H9 (cell line): ENCODE measurements at regions not wholly inside any gene's neighbourhood (a gene's known extent, or its start where the extent isn't known, plus 50 kb on each side); places are given as distances from the start of the nearest gene placed in this dataset.

ENCODE experiments used
- DNase-seq: peaks from one replicate; pipeline ENCODE4 v3.0.0-alpha.2; 2017
- H2AFZ ChIP-seq: one replicate; pipeline ENCODE4 v1.6.1; 2013; ENCODE audit warnings: mild to moderate bottlenecking, low read length, control low read depth, moderate library complexity
- H2AK5ac ChIP-seq: 2 replicates; pipeline ENCODE4 v1.6.1; 2013; ENCODE audit warnings: low read length, control low read depth, mixed read lengths; ENCODE audit not compliant: insufficient read length
- H2BK120ac ChIP-seq: one replicate; pipeline ENCODE4 v1.6.1; 2013; ENCODE audit warnings: low read depth, mild to moderate bottlenecking, low read length, control low read depth, inconsistent platforms; ENCODE audit not compliant: poor library complexity, severe bottlenecking
- H2BK12ac ChIP-seq: 2 replicates; pipeline ENCODE4 v1.6.1; 2013; ENCODE audit warnings: low read length, control low read depth, mixed read lengths, low read depth; ENCODE audit not compliant: insufficient read length
- H2BK15ac ChIP-seq: 2 replicates; pipeline ENCODE4 v1.6.1; 2013; ENCODE audit warnings: low read depth, low read length, control low read depth
- H2BK20ac ChIP-seq: one replicate; pipeline ENCODE4 v1.6.1; 2013; ENCODE audit warnings: low read depth, mild to moderate bottlenecking, low read length, control low read depth, inconsistent platforms; ENCODE audit not compliant: poor library complexity, severe bottlenecking
- H2BK5ac ChIP-seq: 2 replicates; pipeline ENCODE4 v1.6.1; 2013; ENCODE audit warnings: low read length, control low read depth, mixed read lengths; ENCODE audit not compliant: insufficient read length
- H3K14ac ChIP-seq: 2 replicates; pipeline ENCODE4 v1.6.1; 2013; ENCODE audit warnings: low read length, control low read depth; ENCODE audit not compliant: insufficient read depth
- H3K18ac ChIP-seq: 2 replicates; pipeline ENCODE4 v1.6.1; 2013; ENCODE audit warnings: low read depth, mild to moderate bottlenecking, mixed read lengths, low read length, control low read depth; ENCODE audit not compliant: insufficient read length
- H3K23ac ChIP-seq: 2 replicates; pipeline ENCODE4 v1.6.1; 2013; ENCODE audit warnings: low read length, control low read depth, mixed read lengths, low read depth; ENCODE audit not compliant: insufficient read length
- H3K23me2 ChIP-seq: 2 replicates; pipeline ENCODE4 v1.6.1; 2013; ENCODE audit warnings: low read depth, mild to moderate bottlenecking, mixed read lengths, low read length, control low read depth; ENCODE audit not compliant: insufficient read length, poor library complexity, severe bottlenecking
- H3K27ac ChIP-seq: 2 replicates; pipeline ENCODE4 v1.5.1; 2013; ENCODE audit warnings: low read length, control low read depth, mixed read lengths, low read depth; ENCODE audit not compliant: insufficient read length
- H3K27me3 ChIP-seq: 2 replicates; pipeline ENCODE4 v1.6.1; 2013; ENCODE audit warnings: low read length, control low read depth, inconsistent platforms; ENCODE audit not compliant: insufficient read depth
- H3K4ac ChIP-seq: 2 replicates; pipeline ENCODE4 v1.6.1; 2013; ENCODE audit warnings: low read depth, mild to moderate bottlenecking, control low read depth, inconsistent platforms, low read length, moderate library complexity
- H3K4me1 ChIP-seq: 2 replicates; pipeline ENCODE4 v1.6.1; 2013; ENCODE audit warnings: low read length, control low read depth, inconsistent platforms; ENCODE audit not compliant: insufficient read depth
- H3K4me2 ChIP-seq: 2 replicates; pipeline ENCODE4 v1.6.1; 2013; ENCODE audit warnings: low read length, control low read depth, mixed read lengths; ENCODE audit not compliant: insufficient read length, insufficient read depth
- H3K56ac ChIP-seq: 2 replicates; pipeline ENCODE4 v1.6.1; 2013; ENCODE audit warnings: low read depth, mild to moderate bottlenecking, mixed read lengths, low read length, control low read depth; ENCODE audit not compliant: insufficient read length
- H3K79me1 ChIP-seq: 2 replicates; pipeline ENCODE4 v1.6.1; 2013; ENCODE audit warnings: low read depth, mild to moderate bottlenecking, moderate library complexity, low read length, control low read depth, inconsistent platforms; ENCODE audit not compliant: insufficient read depth, poor library complexity, severe bottlenecking
- H3K79me2 ChIP-seq: 2 replicates; pipeline ENCODE4 v1.6.1; 2013; ENCODE audit warnings: low read length, control low read depth, inconsistent platforms; ENCODE audit not compliant: insufficient read depth
- H3K9ac ChIP-seq: 2 replicates; pipeline ENCODE4 v1.6.1; 2013; ENCODE audit warnings: low read length, control low read depth, mixed read lengths; ENCODE audit not compliant: insufficient read length; ENCODE audit errors: extremely low read depth
- H3K9me3 ChIP-seq: one replicate; pipeline ENCODE4 v1.6.1; 2013; ENCODE audit warnings: low read depth, low read length, inconsistent platforms; ENCODE audit not compliant: control insufficient read depth
- H3T11ph ChIP-seq: one replicate; pipeline ENCODE4 v1.6.1; 2013; ENCODE audit warnings: mild to moderate bottlenecking, low read length, control low read depth, inconsistent platforms
- H4K20me1 ChIP-seq: one replicate; pipeline ENCODE4 v1.6.1; 2013; ENCODE audit not compliant: control insufficient read depth, insufficient read length, insufficient read depth
- H4K5ac ChIP-seq: 2 replicates; pipeline ENCODE4 v1.6.1; 2013; ENCODE audit warnings: low read depth, mild to moderate bottlenecking, mixed read lengths, low read length, control low read depth; ENCODE audit not compliant: insufficient read length
- H4K8ac ChIP-seq: replicated peaks from 2 replicates; pipeline ENCODE4 v1.6.1; 2013; ENCODE audit warnings: low read length, control low read depth, mixed read lengths, low read depth; ENCODE audit not compliant: insufficient read length
- H4K91ac ChIP-seq: 2 replicates; pipeline ENCODE4 v1.6.1; 2013; ENCODE audit warnings: low read depth, mild to moderate bottlenecking, moderate library complexity, mixed read lengths, low read length, control low read depth; ENCODE audit not compliant: insufficient read length
- H3K27ac Mint-ChIP-seq, 3 experiments: 2 replicates in 2 of 3; 3 replicates in 1 of 3; pipeline ENCODE4 v1.8.0; 2020 to 2021; ENCODE audit warnings: mixed read lengths in 3 of 3, mild to moderate bottlenecking in 1 of 3, moderate library complexity in 1 of 3
- H3K27me3 Mint-ChIP-seq: 2 replicates; pipeline ENCODE4 v1.8.0; 2021; ENCODE audit warnings: low read depth, mild to moderate bottlenecking, moderate library complexity, mixed read lengths
- H3K36me3 Mint-ChIP-seq, 3 experiments: 2 replicates in 2 of 3; 3 replicates in 1 of 3; pipeline ENCODE4 v1.8.0; 2020 to 2021; ENCODE audit warnings: low read depth in 3 of 3, mixed read lengths in 3 of 3; ENCODE audit not compliant: insufficient read depth in 1 of 3
- H3K4me1 Mint-ChIP-seq, 2 experiments: 2 replicates each; pipeline ENCODE4 v1.8.0; 2020; ENCODE audit warnings: mixed read lengths in 2 of 2
- H3K4me3 Mint-ChIP-seq, 2 experiments: 2 replicates in 1 of 2; 3 replicates in 1 of 2; pipeline ENCODE4 v1.8.0; 2020 to 2021; ENCODE audit warnings: mild to moderate bottlenecking in 2 of 2, mixed read lengths in 2 of 2, moderate library complexity in 1 of 2
- H3K9me3 Mint-ChIP-seq, 2 experiments: 2 replicates in 1 of 2; 3 replicates in 1 of 2; pipeline ENCODE4 v1.8.0; 2020; ENCODE audit warnings: mild to moderate bottlenecking in 2 of 2, mixed read lengths in 2 of 2, moderate library complexity in 1 of 2
- WGBS: extraction: QIAGEN DNeasy Blood & Tissue Kit; methylation state at CpG from one replicate; pipeline ENCODE4 v1.1.7; 2013; ENCODE audit warnings: missing lambda C conversion rate, low lambda C conversion rate, mixed read lengths; ENCODE audit not compliant: insufficient read length; ENCODE audit errors: extremely low coverage; 5-methylcytosine and 5-hydroxymethylcytosine counted together
- TF ChIP-seq, protein P1 (sequence below): fragments of 200-600 bp; sonication (generic); conservative IDR thresholded peaks from 3 replicates; pipeline ENCODE4 v1.8.0; 2021; ENCODE audit warnings: antibody characterized with exemption, mild to moderate bottlenecking

DNA sequence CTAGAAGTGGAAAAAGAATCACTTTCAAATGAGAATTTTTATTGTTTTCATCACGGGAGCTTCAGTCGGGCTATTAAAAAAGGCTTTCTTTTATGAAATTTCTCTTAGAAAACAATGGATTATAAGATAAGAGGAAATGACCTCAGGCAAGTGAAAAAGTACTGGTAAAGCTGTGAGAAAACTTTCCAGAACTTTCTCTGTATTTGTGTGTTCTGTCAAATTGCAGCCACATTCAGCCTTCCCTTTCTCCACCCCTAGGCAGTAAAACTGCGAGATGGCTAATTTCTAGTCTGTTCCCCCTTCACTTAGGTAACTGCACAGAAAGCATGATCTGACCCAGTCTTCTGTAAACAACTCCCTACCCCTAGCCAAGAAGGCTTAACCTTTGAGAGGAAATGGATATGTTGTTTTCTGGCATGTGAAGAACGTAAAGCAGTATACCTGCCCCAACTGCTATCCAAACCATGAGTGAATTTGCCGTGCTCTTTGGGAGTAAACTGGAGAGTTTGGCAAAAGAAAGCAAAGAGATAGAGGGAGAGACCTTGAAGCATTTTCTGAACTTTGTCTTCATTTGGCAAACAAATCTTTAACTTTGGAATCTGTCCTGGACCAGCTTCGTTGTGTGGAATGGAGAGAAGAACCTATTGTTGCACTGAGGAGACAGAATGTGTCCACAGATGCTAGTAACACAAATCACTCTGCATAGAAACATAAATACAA is 105.4 kb downstream of the ETAA1 start:
- no peak overlapping the region for H3K27ac Mint-ChIP-seq
- H4K20me1 ChIP-seq = no peaks in the 10 kb centered on the region
- WGBS = no CpG with 5 or more reads among the region's 6 CpGs

More for the DNA sequence above, 105.4 kb downstream of the ETAA1 start:
- Histone ChIP-seq H3K18ac (no peak overlapping the region), H2BK12ac (no peak overlapping the region), H3K4me1 (no peaks in the 10 kb centered on the region), H2BK20ac (no peak overlapping the region), H3K4me2 (no peak overlapping the region), H3K56ac (no peak overlapping the region), H4K91ac (no peak overlapping the region), H2BK15ac (no peak overlapping the region), H3K79me1 (no peaks in the 10 kb centered on the region), H2AK5ac (no peak overlapping the region), H2BK5ac (no peak overlapping the region), H3K23ac (no peak overlapping the region), H2AFZ (no peak overlapping the region), H3K23me2 (no peaks in the 10 kb centered on the region), H3K9ac (no peak overlapping the region), H3K79me2 (no peaks in the 10 kb centered on the region), H3K9me3 (no peaks in the 10 kb centered on the region), H2BK120ac (no peak overlapping the region), H3K27me3 (no peaks in the 10 kb centered on the region), H3T11ph (no peak overlapping the region), H3K27ac (no peak overlapping the region), H4K8ac (no peak overlapping the region), H3K14ac (no peak overlapping the region), H3K4ac (no peak overlapping the region), H4K5ac (no peak overlapping the region)
- Mint-ChIP-seq H3K27me3 (no peaks in the 10 kb centered on the region; the same call in 1 of the 2 replicates), H3K9me3 (0 out of 5 replicates have a peak, but pooled peaks cover 0 to 2% of the 10 kb centered on the region in 2 experiments), H3K4me3 (no peak overlapping the region), H3K36me3 (no peaks in the 10 kb centered on the region), H3K4me1 (no peaks in the 10 kb centered on the region)
- DNase-seq = no peak
- TF ChIP-seq, protein P1, sequence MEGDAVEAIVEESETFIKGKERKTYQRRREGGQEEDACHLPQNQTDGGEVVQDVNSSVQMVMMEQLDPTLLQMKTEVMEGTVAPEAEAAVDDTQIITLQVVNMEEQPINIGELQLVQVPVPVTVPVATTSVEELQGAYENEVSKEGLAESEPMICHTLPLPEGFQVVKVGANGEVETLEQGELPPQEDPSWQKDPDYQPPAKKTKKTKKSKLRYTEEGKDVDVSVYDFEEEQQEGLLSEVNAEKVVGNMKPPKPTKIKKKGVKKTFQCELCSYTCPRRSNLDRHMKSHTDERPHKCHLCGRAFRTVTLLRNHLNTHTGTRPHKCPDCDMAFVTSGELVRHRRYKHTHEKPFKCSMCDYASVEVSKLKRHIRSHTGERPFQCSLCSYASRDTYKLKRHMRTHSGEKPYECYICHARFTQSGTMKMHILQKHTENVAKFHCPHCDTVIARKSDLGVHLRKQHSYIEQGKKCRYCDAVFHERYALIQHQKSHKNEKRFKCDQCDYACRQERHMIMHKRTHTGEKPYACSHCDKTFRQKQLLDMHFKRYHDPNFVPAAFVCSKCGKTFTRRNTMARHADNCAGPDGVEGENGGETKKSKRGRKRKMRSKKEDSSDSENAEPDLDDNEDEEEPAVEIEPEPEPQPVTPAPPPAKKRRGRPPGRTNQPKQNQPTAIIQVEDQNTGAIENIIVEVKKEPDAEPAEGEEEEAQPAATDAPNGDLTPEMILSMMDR = no peak
